ENCODE measurements at regions not wholly inside any gene's neighbourhood (a gene's known extent, or its start where the extent isn't known, plus 50 kb on each side); places are given as distances from the start of the nearest gene placed in this dataset.

GRCh38 chr2:12178289-12179080, 432.1 kb downstream of the LPIN1 start:
- POLR2A ChIA-PET, result interaction anchor here (0.5 to 0.7 kb wide), 4 partner anchors 65 to 315 kb away, joined by 3 to 10 read pairs (median 6); no protein-coding TSS in a partner anchor
- Mint-ChIP-seq H3K27me3 (no peaks in the 10 kb centered on the region), H3K27ac (no peak overlapping the region), H3K36me3 (ENCODE audit: low read depth) (no peaks in the 10 kb centered on the region), H3K9me3 (no peaks in the 10 kb centered on the region), H3K4me3 (no peak overlapping the region), H3K4me1 (peaks cover 39% of the 10 kb centered on the region)
- ATAC-seq (ENCODE audit: low read depth) (no peak), DNase-seq (no peak)
- intact Hi-C loops (cut with micrococcal nuclease), result loop anchor here (10.0 kb wide), 1 partner anchor 756 kb away; no protein-coding TSS in a partner anchor
- CTCF ChIA-PET, result interaction anchor here (1.6 kb wide), 1 partner anchor 10 kb away, joined by 4 read pairs; no protein-coding TSS in a partner anchor
- no peak for TF ChIP-seq CTCF (IDR thresholded peaks at IDR 0.05)

GRCh38 chr2:12180031-12180430, 433.6 kb downstream of the LPIN1 start:
- ATAC-seq (ENCODE audit: low read depth) (no peak), DNase-seq (no peak)
- Mint-ChIP-seq H3K9me3 (no peaks in the 10 kb centered on the region), H3K4me3 (no peak overlapping the region), H3K4me1 (peaks cover 36% of the 10 kb centered on the region), H3K36me3 (ENCODE audit: low read depth) (no peaks in the 10 kb centered on the region), H3K27ac (no peak overlapping the region), H3K27me3 (no peaks in the 10 kb centered on the region)
- ChIA-PET POLR2A (no interaction called here), CTCF (no interaction called here)
- intact Hi-C loops (cut with micrococcal nuclease), result no loop called here
- TF ChIP-seq CTCF (IDR thresholded peaks at IDR 0.05), result no peak

- H3K9me3 Mint-ChIP-seq, result no peaks in the 10 kb centered on the region
- ChIA-PET CTCF (no interaction called here), POLR2A (no interaction called here)
- no peaks in the 10 kb centered on the region for H3K36me3 Mint-ChIP-seq (ENCODE audit: low read depth)
- no peak overlapping the region for H3K4me3 Mint-ChIP-seq
- no peak overlapping the region for H3K27ac Mint-ChIP-seq
- DNase-seq (no peak), ATAC-seq (ENCODE audit: low read depth) (no peak)
- peaks cover 8% of the 10 kb centered on the region for H3K4me1 Mint-ChIP-seq
- intact Hi-C loops (cut with micrococcal nuclease), result no loop called here
- no peak for TF ChIP-seq CTCF (IDR thresholded peaks at IDR 0.05)
- H3K27me3 Mint-ChIP-seq, result no peaks in the 10 kb centered on the region
Observed at GRCh38 chr2:12183032-12183645, 436.7 kb downstream of the LPIN1 start.

GRCh38 chr2:12192762-12193161, 446.3 kb downstream of the LPIN1 start:
- peaks cover 11% of the 10 kb centered on the region for H3K9me3 Mint-ChIP-seq
- H3K27me3 Mint-ChIP-seq, result no peaks in the 10 kb centered on the region
- no peaks in the 10 kb centered on the region for H3K36me3 Mint-ChIP-seq (ENCODE audit: low read depth)
- no peak for DNase-seq
- CTCF ChIA-PET, result no interaction called here
- POLR2A ChIA-PET, result no interaction called here
- H3K4me1 Mint-ChIP-seq, result peaks cover 7% of the 10 kb centered on the region
- H3K4me3 Mint-ChIP-seq, result peak overlapping the region; percentile 8
- TF ChIP-seq CTCF (IDR thresholded peaks at IDR 0.05), result no peak
- ATAC-seq (ENCODE audit: low read depth), result no peak
- intact Hi-C loops (cut with micrococcal nuclease), result no loop called here
- no peak overlapping the region for H3K27ac Mint-ChIP-seq

GRCh38 chr2:12194968-12195367, 448.5 kb downstream of the LPIN1 start:
- no peak for TF ChIP-seq CTCF (IDR thresholded peaks at IDR 0.05)
- Mint-ChIP-seq H3K4me1 (peaks cover 7% of the 10 kb centered on the region), H3K4me3 (no peak overlapping the region), H3K36me3 (ENCODE audit: low read depth) (no peaks in the 10 kb centered on the region), H3K27me3 (no peaks in the 10 kb centered on the region), H3K9me3 (peaks cover 11% of the 10 kb centered on the region), H3K27ac (no peak overlapping the region)
- ATAC-seq (ENCODE audit: low read depth) (no peak), DNase-seq (no peak)
- CTCF ChIA-PET, result no interaction called here
- POLR2A ChIA-PET, result no interaction called here
- intact Hi-C loops (cut with micrococcal nuclease), result no loop called here
